OCI-LY1 (cell line): ENCODE measurements at regions not wholly inside any gene's neighbourhood (a gene's known extent, or its start where the extent isn't known, plus 50 kb on each side); places are given as distances from the start of the nearest gene placed in this dataset.

Source experiments
- EZH2 ChIP-seq: fragments of 200-600 bp; sonication (generic), shearing (Covaris generic); IDR thresholded peaks from 2 replicates; pipeline ENCODE4 v1.8.0; 2017; ENCODE audit warnings: borderline replicate concordance, mixed run types, mild to moderate bottlenecking, antibody characterized with exemption, low read length, moderate library complexity, mixed read lengths
- TF ChIP-seq, protein P1 (sequence below): fragments of 200-600 bp; sonication (generic), shearing (Covaris generic); IDR thresholded peaks from 2 replicates; pipeline ENCODE4 v1.5.1; 2017; ENCODE audit warnings: mild to moderate bottlenecking, antibody characterized with exemption, low read length, moderate library complexity, mixed read lengths

DNA sequence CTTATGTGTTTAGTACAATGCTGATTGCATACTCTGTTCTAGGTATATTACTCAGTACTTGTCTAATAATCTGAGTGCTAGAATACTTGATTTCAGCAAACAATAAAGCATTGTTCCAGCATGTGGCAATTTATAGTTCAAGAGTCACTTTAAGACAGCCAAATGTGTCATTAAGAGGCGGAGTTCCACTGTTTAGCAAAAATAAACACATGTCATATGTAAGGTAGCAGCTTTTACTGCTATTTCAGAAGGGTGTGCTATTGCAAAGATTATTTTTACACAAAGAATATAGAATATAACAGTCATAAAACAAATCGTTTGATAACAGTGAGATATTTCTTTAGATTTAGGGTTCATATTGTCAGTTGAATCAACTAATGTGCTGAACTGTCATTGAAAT lies 358.7 kb downstream of the TUSC7 start:
- TF ChIP-seq, protein P1, sequence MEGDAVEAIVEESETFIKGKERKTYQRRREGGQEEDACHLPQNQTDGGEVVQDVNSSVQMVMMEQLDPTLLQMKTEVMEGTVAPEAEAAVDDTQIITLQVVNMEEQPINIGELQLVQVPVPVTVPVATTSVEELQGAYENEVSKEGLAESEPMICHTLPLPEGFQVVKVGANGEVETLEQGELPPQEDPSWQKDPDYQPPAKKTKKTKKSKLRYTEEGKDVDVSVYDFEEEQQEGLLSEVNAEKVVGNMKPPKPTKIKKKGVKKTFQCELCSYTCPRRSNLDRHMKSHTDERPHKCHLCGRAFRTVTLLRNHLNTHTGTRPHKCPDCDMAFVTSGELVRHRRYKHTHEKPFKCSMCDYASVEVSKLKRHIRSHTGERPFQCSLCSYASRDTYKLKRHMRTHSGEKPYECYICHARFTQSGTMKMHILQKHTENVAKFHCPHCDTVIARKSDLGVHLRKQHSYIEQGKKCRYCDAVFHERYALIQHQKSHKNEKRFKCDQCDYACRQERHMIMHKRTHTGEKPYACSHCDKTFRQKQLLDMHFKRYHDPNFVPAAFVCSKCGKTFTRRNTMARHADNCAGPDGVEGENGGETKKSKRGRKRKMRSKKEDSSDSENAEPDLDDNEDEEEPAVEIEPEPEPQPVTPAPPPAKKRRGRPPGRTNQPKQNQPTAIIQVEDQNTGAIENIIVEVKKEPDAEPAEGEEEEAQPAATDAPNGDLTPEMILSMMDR: no peak
- no peak for TF ChIP-seq EZH2
